Panc1 (cell line): ENCODE measurements at regions not wholly inside any gene's neighbourhood (a gene's known extent, or its start where the extent isn't known, plus 50 kb on each side); places are given as distances from the start of the nearest gene placed in this dataset.

Experiments used
- ATAC-seq: fragments of 200-7000 bp; cut with Tn5 transposase; 2 replicates; pipeline ENCODE4 v1.9.1; 2020; ENCODE audit warnings: mild to moderate bottlenecking, moderate library complexity
- BruUV-seq: library from RNA; stranded (reverse); fragments of 400-500 nt; replicated peaks from 2 replicates; lab custom pipeline; 2021; lab: Mats Ljungman, UMichigan
- CTCF ChIA-PET: fragments of 300-600 bp; sonication (Branson Sonifier 250); formaldehyde crosslinking; loops from one replicate; lab custom pipeline; 2022; ENCODE audit warnings: antibody characterized with exemption; lab: Charles Lee
- POLR2A ChIA-PET: fragments of 300-600 bp; sonication (Branson Sonifier 250); formaldehyde crosslinking; loops from one replicate; lab custom pipeline; 2022; ENCODE audit warnings: antibody characterized with exemption; lab: Charles Lee
- DNase-seq: peaks from one replicate; pipeline ENCODE4 v3.0.0-alpha.2; 2010; ENCODE audit warnings: low read depth, low spot score
- H3K27ac ChIP-seq: 2 replicates; pipeline ENCODE4 v1.5.1; 2011; ENCODE audit warnings: mild to moderate bottlenecking, low read length, inconsistent platforms
- H3K27me3 ChIP-seq: fragments of 200-500 bp; sonication (Bioruptor generic); 2 replicates; pipeline ENCODE4 v1.6.0; 2014; ENCODE audit warnings: low read length, inconsistent platforms; ENCODE audit not compliant: control insufficient read depth, insufficient read depth
- H3K36me3 ChIP-seq: fragments of 200-500 bp; sonication (Bioruptor generic); 2 replicates; pipeline ENCODE4 v1.5.1; 2014; ENCODE audit warnings: inconsistent platforms, mild to moderate bottlenecking, low read length, moderate library complexity; ENCODE audit not compliant: control insufficient read depth, insufficient read depth
- H3K4me1 ChIP-seq: 2 replicates; pipeline ENCODE4 v1.5.1; 2011; ENCODE audit warnings: inconsistent platforms, mild to moderate bottlenecking, low read length, moderate library complexity; ENCODE audit not compliant: control insufficient read depth, insufficient read depth
- H3K4me3 ChIP-seq, 2 experiments: 2 replicates each; pipeline ENCODE4 v1.5.1; 2011 to 2012; ENCODE audit warnings: low read depth in 2 of 2, low read length in 2 of 2, mild to moderate bottlenecking in 2 of 2, inconsistent platforms in 1 of 2, moderate library complexity in 1 of 2
- H3K9me3 ChIP-seq: fragments of 200-500 bp; sonication (Bioruptor generic); 2 replicates; pipeline ENCODE4 v1.5.1; 2014; ENCODE audit warnings: low read depth, mild to moderate bottlenecking, inconsistent platforms, low read length, moderate library complexity; ENCODE audit not compliant: control insufficient read depth, insufficient read depth
- CTCF ChIP-seq: fragments of 450-650 bp; IDR thresholded peaks from 2 replicates; pipeline ENCODE4 v1.5.1; 2017; ENCODE audit warnings: mild to moderate bottlenecking
- POLR2AphosphoS5 ChIP-seq: IDR thresholded peaks from 2 replicates; pipeline ENCODE4 v1.6.1; 2012; ENCODE audit warnings: mild to moderate bottlenecking, low read depth, low read length, moderate library complexity
- REST ChIP-seq, 2 experiments: IDR thresholded peaks; 2 replicates each; pipeline ENCODE4 v1.6.1; 2011 to 2012; ENCODE audit warnings: low read depth in 2 of 2, control low read depth in 1 of 2, low read length in 1 of 2, mild to moderate bottlenecking in 1 of 2, moderate library complexity in 1 of 2; ENCODE audit not compliant: insufficient read depth in 1 of 2
- SIN3A ChIP-seq: IDR thresholded peaks from 2 replicates; pipeline ENCODE4 v1.6.1; 2012; ENCODE audit warnings: low read depth, mild to moderate bottlenecking, low read length, moderate library complexity, borderline replicate concordance; ENCODE audit not compliant: insufficient read depth
- TCF7L2 ChIP-seq: IDR thresholded peaks from 2 replicates; pipeline ENCODE4 v1.6.1; 2011; ENCODE audit warnings: mild to moderate bottlenecking, low read depth, low read length, inconsistent platforms
- in situ Hi-C: cut with HindIII; loops from 2 replicates; pipeline ENCODE4 v1.10.0; 2016; ENCODE audit warnings: low sequenced_read_pairs, low pct_unique_long_range_greater_than_20kb
- intact Hi-C: fragments of 100-400 bp; cut with micrococcal nuclease; formaldehyde crosslinking; loops from one replicate; pipeline ENCODE4 v1.10.0; 2022; ENCODE audit not compliant: unreplicated experiment

- intact Hi-C loops (no loop called here), in situ Hi-C loops (no loop called here)
- H3K4me1 ChIP-seq, result no peaks in the 10 kb centered on the region
- DNase-seq (no peak), ATAC-seq (no peak)
- H3K27ac ChIP-seq, result no peak overlapping the region
- 0 out of 2 replicates have a peak, but pooled peaks cover 3% of the 10 kb centered on the region for H3K9me3 ChIP-seq
- TF ChIP-seq CTCF (no peak), REST (IDR thresholded peaks at IDR 0.05; ENCODE audit: insufficient read depth in 1 of 2, low read depth in 2 of 2, low read length in 1 of 2) (no peak), POLR2AphosphoS5 (no peak), TCF7L2 (no peak), SIN3A (no peak)
- H3K4me3 ChIP-seq, result no peak overlapping the region
- CTCF ChIA-PET, result no interaction called here
- POLR2A ChIA-PET, result interaction anchor here (0.6 kb wide), 1 partner anchor 116 kb away, joined by 3 read pairs; no protein-coding TSS in a partner anchor
- no peaks in the 10 kb centered on the region for H3K36me3 ChIP-seq
- H3K27me3 ChIP-seq, result peaks cover 8% of the 10 kb centered on the region; the same call in 1 of the 2 replicates
- no TSS peak for BruUV-seq
Observed at GRCh38 chr1:5765483-5765882, 226.7 kb downstream of the NPHP4 start.

- Histone ChIP-seq H3K4me3 (no peak overlapping the region), H3K27me3 (peaks cover 8% of the 10 kb centered on the region; the same call in 1 of the 2 replicates), H3K9me3 (0 out of 2 replicates have a peak, but pooled peaks cover 3% of the 10 kb centered on the region), H3K4me1 (no peaks in the 10 kb centered on the region), H3K27ac (no peak overlapping the region), H3K36me3 (no peaks in the 10 kb centered on the region)
- no peak for DNase-seq
- no peak for ATAC-seq
- intact Hi-C loops, result no loop called here
- in situ Hi-C loops, result no loop called here
- no peak for TF ChIP-seq CTCF
- TF ChIP-seq REST (IDR thresholded peaks at IDR 0.05; ENCODE audit: insufficient read depth in 1 of 2, low read depth in 2 of 2, low read length in 1 of 2), result no peak
- TF ChIP-seq POLR2AphosphoS5, result no peak
- TF ChIP-seq SIN3A, result no peak
- TF ChIP-seq TCF7L2, result no peak
- no TSS peak for BruUV-seq
- ChIA-PET CTCF (no interaction called here), POLR2A (no interaction called here)
Observed at GRCh38 chr1:5764959-5765358, 227.3 kb downstream of the NPHP4 start.
